Peyer's patch (tissue), 4 donors: ENCODE measurements at regions not wholly inside any gene's neighbourhood (a gene's known extent, or its start where the extent isn't known, plus 50 kb on each side); places are given as distances from the start of the nearest gene placed in this dataset.

ENCODE experiments used
- POLR2A ChIP-seq, 2 donors: fragments of 450-650 bp; IDR thresholded peaks; one replicate each; pipeline ENCODE4 v1.5.1; 2017; ENCODE audit warnings: antibody characterized with exemption in 2 of 2, mild to moderate bottlenecking in 2 of 2, moderate library complexity in 2 of 2
- TF ChIP-seq, protein P1 (sequence below), 6 experiments: fragments of 450-650 bp in 4 of 6; fragments of 200-600 bp in 2 of 6; sonication (generic) in 1 of 6; IDR thresholded peaks; one replicate each; pipeline ENCODE4 v1.5.1; 2017 to 2019; ENCODE audit warnings: antibody characterized with exemption in 6 of 6, mild to moderate bottlenecking in 3 of 6, moderate library complexity in 1 of 6

DNA sequence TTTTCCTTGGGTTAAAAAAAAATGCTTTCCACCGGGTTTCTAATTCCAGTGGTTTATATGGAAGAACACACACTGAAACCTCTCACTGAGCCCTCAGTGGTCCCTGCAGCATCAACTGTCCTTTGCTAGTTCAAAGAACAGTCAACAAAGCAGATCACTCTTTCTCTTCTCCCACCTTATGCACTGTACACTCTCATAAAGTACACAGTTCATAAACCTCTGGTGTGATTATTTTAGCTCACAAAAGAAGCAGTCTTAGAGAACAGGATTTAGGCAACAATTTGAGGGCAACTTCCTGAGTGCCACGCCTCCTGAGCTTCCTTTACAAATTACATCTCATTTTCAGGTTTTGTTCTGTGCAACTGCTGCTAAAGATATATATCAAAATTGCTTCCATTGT is 728.4 kb upstream of the GOLIM4 start:
- TF ChIP-seq, protein P1, sequence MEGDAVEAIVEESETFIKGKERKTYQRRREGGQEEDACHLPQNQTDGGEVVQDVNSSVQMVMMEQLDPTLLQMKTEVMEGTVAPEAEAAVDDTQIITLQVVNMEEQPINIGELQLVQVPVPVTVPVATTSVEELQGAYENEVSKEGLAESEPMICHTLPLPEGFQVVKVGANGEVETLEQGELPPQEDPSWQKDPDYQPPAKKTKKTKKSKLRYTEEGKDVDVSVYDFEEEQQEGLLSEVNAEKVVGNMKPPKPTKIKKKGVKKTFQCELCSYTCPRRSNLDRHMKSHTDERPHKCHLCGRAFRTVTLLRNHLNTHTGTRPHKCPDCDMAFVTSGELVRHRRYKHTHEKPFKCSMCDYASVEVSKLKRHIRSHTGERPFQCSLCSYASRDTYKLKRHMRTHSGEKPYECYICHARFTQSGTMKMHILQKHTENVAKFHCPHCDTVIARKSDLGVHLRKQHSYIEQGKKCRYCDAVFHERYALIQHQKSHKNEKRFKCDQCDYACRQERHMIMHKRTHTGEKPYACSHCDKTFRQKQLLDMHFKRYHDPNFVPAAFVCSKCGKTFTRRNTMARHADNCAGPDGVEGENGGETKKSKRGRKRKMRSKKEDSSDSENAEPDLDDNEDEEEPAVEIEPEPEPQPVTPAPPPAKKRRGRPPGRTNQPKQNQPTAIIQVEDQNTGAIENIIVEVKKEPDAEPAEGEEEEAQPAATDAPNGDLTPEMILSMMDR (IDR thresholded peaks at IDR 0.05) = no peak
- TF ChIP-seq POLR2A (IDR thresholded peaks at IDR 0.05) = no peak
